SK-N-SH treated with all-trans-retinoic acid at 6 μM for 48 hours (cell line): ENCODE measurements at regions not wholly inside any gene's neighbourhood (a gene's known extent, or its start where the extent isn't known, plus 50 kb on each side); places are given as distances from the start of the nearest gene placed in this dataset.

ENCODE experiments used
- ATAC-seq: fragments of 200-7000 bp; cut with Tn5 transposase; 3 replicates; pipeline ENCODE4 v1.9.1; 2020; ENCODE audit warnings: mild to moderate bottlenecking, moderate library complexity
- CSDC2 ChIP-seq: fragments of 250-450 bp; sonication (Bioruptor Pico); IDR thresholded peaks from 2 replicates; pipeline ENCODE4 v1.5.0; 2020; ENCODE audit warnings: mild to moderate bottlenecking, moderate library complexity
- ESRRG ChIP-seq: fragments of 250-450 bp; sonication (Bioruptor Pico); IDR thresholded peaks from 2 replicates; pipeline ENCODE4 v1.6.1; 2021; ENCODE audit warnings: mild to moderate bottlenecking
- GLIS3 ChIP-seq: fragments of 250-450 bp; sonication (Bioruptor Pico); IDR thresholded peaks from 2 replicates; pipeline ENCODE4 v1.5.0; 2020; ENCODE audit warnings: mild to moderate bottlenecking, moderate library complexity
- ISL1 ChIP-seq: fragments of 250-450 bp; sonication (Bioruptor Pico); IDR thresholded peaks from 2 replicates; pipeline ENCODE4 v2.1.2; 2022; ENCODE audit warnings: mild to moderate bottlenecking, moderate library complexity
- OSR1 ChIP-seq: fragments of 250-450 bp; sonication (Bioruptor Pico); IDR thresholded peaks from 2 replicates; pipeline ENCODE4 v1.8.0; 2022; ENCODE audit warnings: moderate library complexity, mild to moderate bottlenecking, inconsistent platforms
- PPARA ChIP-seq: fragments of 250-450 bp; sonication (Bioruptor Pico); IDR thresholded peaks from 2 replicates; pipeline ENCODE4 v1.5.0; 2020; ENCODE audit warnings: mild to moderate bottlenecking, borderline replicate concordance
- RARB ChIP-seq: fragments of 250-450 bp; sonication (Bioruptor Pico); IDR thresholded peaks from 2 replicates; pipeline ENCODE4 v1.8.0; 2021; ENCODE audit warnings: mild to moderate bottlenecking, moderate library complexity
- SNAI2 ChIP-seq: fragments of 250-450 bp; sonication (Bioruptor Pico); IDR thresholded peaks from 2 replicates; pipeline ENCODE4 v1.5.0; 2020; ENCODE audit warnings: mild to moderate bottlenecking, moderate library complexity
- TCF4 ChIP-seq: fragments of 250-450 bp; sonication (Bioruptor Pico); IDR thresholded peaks from 2 replicates; pipeline ENCODE4 v1.8.0; 2021; ENCODE audit warnings: mild to moderate bottlenecking, moderate library complexity, borderline replicate concordance
- TOX ChIP-seq: fragments of 250-450 bp; sonication (Bioruptor Pico); IDR thresholded peaks from 2 replicates; pipeline ENCODE4 v1.8.0; 2021; ENCODE audit warnings: mild to moderate bottlenecking, moderate library complexity, borderline replicate concordance
- TSHZ2 ChIP-seq: fragments of 250-450 bp; sonication (Bioruptor Pico); IDR thresholded peaks from 2 replicates; pipeline ENCODE4 v1.5.0; 2020; ENCODE audit warnings: mild to moderate bottlenecking, moderate library complexity
- ZC3H10 ChIP-seq: fragments of 250-450 bp; sonication (Bioruptor Pico); IDR thresholded peaks from 2 replicates; pipeline ENCODE4 v1.5.1; 2021; ENCODE audit warnings: mild to moderate bottlenecking, moderate library complexity
- ZFP3 ChIP-seq: fragments of 250-450 bp; sonication (Bioruptor Pico); IDR thresholded peaks from 2 replicates; pipeline ENCODE4 v1.5.0; 2020; ENCODE audit warnings: mild to moderate bottlenecking, moderate library complexity
- ZFP30 ChIP-seq: fragments of 450-650 bp; formaldehyde crosslinking; IDR thresholded peaks from 2 replicates; pipeline ENCODE4 v1.5.0; 2022; ENCODE audit warnings: mild to moderate bottlenecking, moderate library complexity
- ZNF565 ChIP-seq: fragments of 450-650 bp; formaldehyde crosslinking; conservative IDR thresholded peaks from 2 replicates; pipeline ENCODE4 v1.5.0; 2020; ENCODE audit warnings: low read depth, mild to moderate bottlenecking, moderate library complexity
- ZNF70 ChIP-seq: fragments of 450-650 bp; formaldehyde crosslinking; IDR thresholded peaks from 2 replicates; pipeline ENCODE4 v1.5.0; 2020; ENCODE audit warnings: mild to moderate bottlenecking, moderate library complexity
- ZNF8 ChIP-seq: fragments of 450-650 bp; formaldehyde crosslinking; IDR thresholded peaks from 2 replicates; pipeline ENCODE4 v1.5.0; 2020; ENCODE audit warnings: mild to moderate bottlenecking, moderate library complexity
- TF ChIP-seq, protein P1 (sequence below): fragments of 250-450 bp; sonication (Bioruptor Pico); IDR thresholded peaks from 2 replicates; pipeline ENCODE4 v1.8.0; 2021; ENCODE audit warnings: low read depth, mild to moderate bottlenecking, moderate library complexity, borderline replicate concordance
- TF ChIP-seq, protein P2 (sequence below): fragments of 250-450 bp; sonication (Bioruptor Pico); IDR thresholded peaks from 2 replicates; pipeline ENCODE4 v1.5.1; 2021; ENCODE audit warnings: mild to moderate bottlenecking, moderate library complexity
- TF ChIP-seq, protein P3 (sequence below): fragments of 250-450 bp; sonication (Bioruptor Pico); IDR thresholded peaks from 2 replicates; pipeline ENCODE4 v1.8.0; 2020; ENCODE audit warnings: mild to moderate bottlenecking, moderate library complexity, borderline replicate concordance

DNA sequence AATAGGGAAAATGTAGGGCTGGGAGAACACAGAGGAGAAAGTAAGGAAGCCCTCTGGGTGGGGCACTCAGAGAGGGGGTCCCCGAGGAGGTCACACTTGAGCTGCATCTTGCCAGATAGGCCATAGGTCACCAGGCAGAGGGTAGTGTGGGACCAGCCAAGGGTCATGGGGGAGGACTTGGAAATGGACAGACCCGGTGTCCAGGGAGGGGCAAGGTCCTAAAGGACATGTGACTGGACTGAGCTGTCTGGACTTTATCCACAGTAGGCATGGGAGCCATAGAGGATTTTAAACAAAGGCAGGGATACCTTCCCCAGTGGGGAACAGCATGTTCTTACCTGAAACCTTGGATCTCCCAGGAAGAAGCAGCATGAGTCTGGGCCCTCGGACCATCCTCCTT, 266.7 kb downstream of the LRFN2 start:
- ATAC-seq = no peak
- TF ChIP-seq TOX (CRISPR knock-in tag) (no peak), RARB (CRISPR knock-in tag) (no peak), GLIS3 (CRISPR knock-in tag) (no peak), SNAI2 (CRISPR knock-in tag) (no peak), ZNF8 (CRISPR knock-in tag) (no peak), ZNF565 (CRISPR knock-in tag) (no peak), CSDC2 (CRISPR knock-in tag) (no peak), TCF4 (no peak), ZNF70 (CRISPR knock-in tag) (no peak), ESRRG (CRISPR knock-in tag) (no peak), PPARA (CRISPR knock-in tag) (no peak), ZC3H10 (CRISPR knock-in tag) (no peak), ZFP30 (CRISPR knock-in tag) (no peak), TSHZ2 (CRISPR knock-in tag) (no peak), ZFP3 (no peak), OSR1 (CRISPR knock-in tag) (no peak)
- TF ChIP-seq, protein P1, sequence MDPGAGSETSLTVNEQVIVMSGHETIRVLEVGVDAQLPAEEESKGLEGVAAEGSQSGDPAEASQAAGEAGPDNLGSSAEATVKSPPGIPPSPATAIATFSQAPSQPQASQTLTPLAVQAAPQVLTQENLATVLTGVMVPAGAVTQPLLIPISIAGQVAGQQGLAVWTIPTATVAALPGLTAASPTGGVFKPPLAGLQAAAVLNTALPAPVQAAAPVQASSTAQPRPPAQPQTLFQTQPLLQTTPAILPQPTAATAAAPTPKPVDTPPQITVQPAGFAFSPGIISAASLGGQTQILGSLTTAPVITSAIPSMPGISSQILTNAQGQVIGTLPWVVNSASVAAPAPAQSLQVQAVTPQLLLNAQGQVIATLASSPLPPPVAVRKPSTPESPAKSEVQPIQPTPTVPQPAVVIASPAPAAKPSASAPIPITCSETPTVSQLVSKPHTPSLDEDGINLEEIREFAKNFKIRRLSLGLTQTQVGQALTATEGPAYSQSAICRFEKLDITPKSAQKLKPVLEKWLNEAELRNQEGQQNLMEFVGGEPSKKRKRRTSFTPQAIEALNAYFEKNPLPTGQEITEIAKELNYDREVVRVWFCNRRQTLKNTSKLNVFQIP (CRISPR knock-in tag) = no peak
- TF ChIP-seq, protein P2, sequence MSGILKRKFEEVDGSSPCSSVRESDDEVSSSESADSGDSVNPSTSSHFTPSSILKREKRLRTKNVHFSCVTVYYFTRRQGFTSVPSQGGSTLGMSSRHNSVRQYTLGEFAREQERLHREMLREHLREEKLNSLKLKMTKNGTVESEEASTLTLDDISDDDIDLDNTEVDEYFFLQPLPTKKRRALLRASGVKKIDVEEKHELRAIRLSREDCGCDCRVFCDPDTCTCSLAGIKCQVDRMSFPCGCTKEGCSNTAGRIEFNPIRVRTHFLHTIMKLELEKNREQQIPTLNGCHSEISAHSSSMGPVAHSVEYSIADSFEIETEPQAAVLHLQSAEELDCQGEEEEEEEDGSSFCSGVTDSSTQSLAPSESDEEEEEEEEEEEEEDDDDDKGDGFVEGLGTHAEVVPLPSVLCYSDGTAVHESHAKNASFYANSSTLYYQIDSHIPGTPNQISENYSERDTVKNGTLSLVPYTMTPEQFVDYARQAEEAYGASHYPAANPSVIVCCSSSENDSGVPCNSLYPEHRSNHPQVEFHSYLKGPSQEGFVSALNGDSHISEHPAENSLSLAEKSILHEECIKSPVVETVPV (CRISPR knock-in tag) = no peak
- TF ChIP-seq, protein P3, sequence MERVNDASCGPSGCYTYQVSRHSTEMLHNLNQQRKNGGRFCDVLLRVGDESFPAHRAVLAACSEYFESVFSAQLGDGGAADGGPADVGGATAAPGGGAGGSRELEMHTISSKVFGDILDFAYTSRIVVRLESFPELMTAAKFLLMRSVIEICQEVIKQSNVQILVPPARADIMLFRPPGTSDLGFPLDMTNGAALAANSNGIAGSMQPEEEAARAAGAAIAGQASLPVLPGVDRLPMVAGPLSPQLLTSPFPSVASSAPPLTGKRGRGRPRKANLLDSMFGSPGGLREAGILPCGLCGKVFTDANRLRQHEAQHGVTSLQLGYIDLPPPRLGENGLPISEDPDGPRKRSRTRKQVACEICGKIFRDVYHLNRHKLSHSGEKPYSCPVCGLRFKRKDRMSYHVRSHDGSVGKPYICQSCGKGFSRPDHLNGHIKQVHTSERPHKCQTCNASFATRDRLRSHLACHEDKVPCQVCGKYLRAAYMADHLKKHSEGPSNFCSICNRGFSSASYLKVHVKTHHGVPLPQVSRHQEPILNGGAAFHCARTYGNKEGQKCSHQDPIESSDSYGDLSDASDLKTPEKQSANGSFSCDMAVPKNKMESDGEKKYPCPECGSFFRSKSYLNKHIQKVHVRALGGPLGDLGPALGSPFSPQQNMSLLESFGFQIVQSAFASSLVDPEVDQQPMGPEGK (CRISPR knock-in tag) = no peak

DNA sequence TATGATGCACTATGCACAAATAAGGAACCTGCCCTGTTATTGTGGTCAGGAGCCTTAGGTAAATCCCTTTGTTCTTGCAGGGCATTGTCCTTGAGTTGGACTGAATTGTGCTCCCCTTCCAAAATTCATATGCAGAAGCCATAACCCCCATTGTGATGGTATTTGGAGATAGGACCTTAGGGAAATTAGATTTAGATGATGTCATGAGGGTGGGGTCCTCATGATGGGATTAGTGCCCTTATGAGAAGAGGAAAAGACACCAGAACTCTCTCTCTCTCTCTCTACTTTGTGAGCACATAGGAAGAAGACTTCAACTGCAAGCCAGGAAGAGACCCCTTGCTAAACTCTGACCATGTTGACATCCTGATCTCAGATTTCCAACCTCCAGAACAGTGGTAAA, 268.0 kb downstream of the LRFN2 start:
- TF ChIP-seq, protein P1 (CRISPR knock-in tag) = no peak
- no peak for TF ChIP-seq ZFP30 (CRISPR knock-in tag)
- no peak for TF ChIP-seq CSDC2 (CRISPR knock-in tag)
- no peak for TF ChIP-seq TSHZ2 (CRISPR knock-in tag)
- no peak for TF ChIP-seq OSR1 (CRISPR knock-in tag)
- TF ChIP-seq ISL1 (CRISPR knock-in tag) = no peak
- no peak for TF ChIP-seq ZNF565 (CRISPR knock-in tag)
- TF ChIP-seq RARB (CRISPR knock-in tag) = no peak
- no peak for TF ChIP-seq ZFP3
- TF ChIP-seq, protein P2 (CRISPR knock-in tag) = no peak
- no peak for ATAC-seq
